Lung (tissue), 11 donors: ENCODE measurements at regions not wholly inside any gene's neighbourhood (a gene's known extent, or its start where the extent isn't known, plus 50 kb on each side); places are given as distances from the start of the nearest gene placed in this dataset.

Experiments
- ATAC-seq: fragments of 200-7000 bp; cut with Tn5 transposase; one replicate; pipeline ENCODE4 v1.9.1; 2020; ENCODE audit warnings: moderate number of reproducible peaks; ENCODE audit not compliant: insufficient read depth, low FRiP score
- DNase-seq, 3 donors: peaks; one replicate each; pipeline ENCODE4 v3.0.0-alpha.2; 2013 to 2017
- H3K27ac ChIP-seq, 2 donors: one replicate each; pipeline ENCODE4 v1.5.1; 2013; ENCODE audit warnings: mild to moderate bottlenecking in 2 of 2, moderate library complexity in 2 of 2, control low read depth in 1 of 2, inconsistent platforms in 1 of 2, low read depth in 1 of 2, low read length in 1 of 2
- H3K27me3 ChIP-seq, 3 donors: one replicate each; pipeline ENCODE4 v1.5.1; 2013; ENCODE audit warnings: low read length in 2 of 3; ENCODE audit not compliant: control insufficient read depth in 3 of 3, insufficient read depth in 3 of 3
- H3K36me3 ChIP-seq, 4 donors: one replicate each; pipeline ENCODE4 v1.5.1; 2013; ENCODE audit warnings: low read length in 4 of 4, mild to moderate bottlenecking in 1 of 4, moderate library complexity in 1 of 4; ENCODE audit not compliant: control insufficient read depth in 4 of 4, insufficient read depth in 4 of 4
- H3K4me1 ChIP-seq, 5 donors: one replicate each; pipeline ENCODE4 v1.5.1; 2013; ENCODE audit warnings: low read length in 5 of 5, mild to moderate bottlenecking in 2 of 5, moderate library complexity in 1 of 5; ENCODE audit not compliant: control insufficient read depth in 5 of 5, insufficient read depth in 5 of 5
- H3K4me3 ChIP-seq: one replicate; pipeline ENCODE4 v1.5.1; 2013; ENCODE audit warnings: mild to moderate bottlenecking, control low read depth, moderate library complexity
- H3K9ac ChIP-seq, 2 donors: one replicate each; pipeline ENCODE4 v1.5.1; 2013; ENCODE audit warnings: low read length in 2 of 2, control low read depth in 1 of 2; ENCODE audit not compliant: insufficient read depth in 1 of 2
- H3K9me3 ChIP-seq, 4 donors: one replicate each; pipeline ENCODE4 v1.5.1; 2013; ENCODE audit warnings: low read length in 3 of 4, mild to moderate bottlenecking in 1 of 4, moderate library complexity in 1 of 4; ENCODE audit not compliant: control insufficient read depth in 4 of 4, insufficient read depth in 3 of 4
- WGBS, 2 donors: extraction: QIAGEN DNeasy Blood & Tissue Kit; methylation state at CpG; one replicate each; pipeline ENCODE4 v1.1.7; 2013; 5-methylcytosine and 5-hydroxymethylcytosine counted together
- TF ChIP-seq, protein P1 (sequence below): IDR thresholded peaks from 2 replicates; pipeline ENCODE4 v1.5.1; 2012; ENCODE audit warnings: mild to moderate bottlenecking; ENCODE audit errors: control extremely low read depth, extremely low read depth
- donor health status: control.
- donor health status: control.
- donor health status: Bipolar disorder and iron deficiency.
- donor health status: healthy.
- donor health status: DM: yes; HTN: yes; CAD: no.

DNA sequence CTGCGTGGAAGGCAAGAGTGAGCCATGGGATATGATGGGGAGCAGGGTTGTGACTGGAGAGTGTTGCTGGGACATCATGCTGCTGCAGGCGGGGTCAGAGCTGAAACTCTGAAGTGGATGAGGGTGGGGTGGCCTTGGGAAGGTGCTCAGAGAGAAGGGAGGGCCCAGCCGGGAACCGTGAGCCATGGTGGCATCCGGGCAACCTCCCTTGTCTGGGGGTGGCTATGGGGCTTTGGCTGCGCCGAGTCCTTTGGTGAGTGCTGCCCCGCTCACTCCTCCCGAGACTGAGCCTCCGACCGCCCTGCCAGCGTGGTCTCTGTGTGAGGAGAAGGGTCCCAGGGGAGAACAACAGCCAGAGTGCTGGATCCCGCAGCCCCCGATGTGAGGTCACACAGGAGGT is 632.0 kb downstream of the BRD1 start:
- ATAC-seq (no peak), DNase-seq (no peak)
- Histone ChIP-seq H3K9me3 (no peaks in the 10 kb centered on the region), H3K9ac (no peak overlapping the region), H3K27ac (no peak overlapping the region), H3K4me1 (no peaks in the 10 kb centered on the region), H3K36me3 (no peaks in the 10 kb centered on the region), H3K4me3 (no peak overlapping the region), H3K27me3 (peaks cover 0 to 17% (median 12%) of the 10 kb centered on the region in 3 donors)
- TF ChIP-seq, protein P1, sequence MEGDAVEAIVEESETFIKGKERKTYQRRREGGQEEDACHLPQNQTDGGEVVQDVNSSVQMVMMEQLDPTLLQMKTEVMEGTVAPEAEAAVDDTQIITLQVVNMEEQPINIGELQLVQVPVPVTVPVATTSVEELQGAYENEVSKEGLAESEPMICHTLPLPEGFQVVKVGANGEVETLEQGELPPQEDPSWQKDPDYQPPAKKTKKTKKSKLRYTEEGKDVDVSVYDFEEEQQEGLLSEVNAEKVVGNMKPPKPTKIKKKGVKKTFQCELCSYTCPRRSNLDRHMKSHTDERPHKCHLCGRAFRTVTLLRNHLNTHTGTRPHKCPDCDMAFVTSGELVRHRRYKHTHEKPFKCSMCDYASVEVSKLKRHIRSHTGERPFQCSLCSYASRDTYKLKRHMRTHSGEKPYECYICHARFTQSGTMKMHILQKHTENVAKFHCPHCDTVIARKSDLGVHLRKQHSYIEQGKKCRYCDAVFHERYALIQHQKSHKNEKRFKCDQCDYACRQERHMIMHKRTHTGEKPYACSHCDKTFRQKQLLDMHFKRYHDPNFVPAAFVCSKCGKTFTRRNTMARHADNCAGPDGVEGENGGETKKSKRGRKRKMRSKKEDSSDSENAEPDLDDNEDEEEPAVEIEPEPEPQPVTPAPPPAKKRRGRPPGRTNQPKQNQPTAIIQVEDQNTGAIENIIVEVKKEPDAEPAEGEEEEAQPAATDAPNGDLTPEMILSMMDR: no peak
- WGBS, 2 donors: 87 to 91% methylated on average over 14 of the region's 14 CpGs

DNA sequence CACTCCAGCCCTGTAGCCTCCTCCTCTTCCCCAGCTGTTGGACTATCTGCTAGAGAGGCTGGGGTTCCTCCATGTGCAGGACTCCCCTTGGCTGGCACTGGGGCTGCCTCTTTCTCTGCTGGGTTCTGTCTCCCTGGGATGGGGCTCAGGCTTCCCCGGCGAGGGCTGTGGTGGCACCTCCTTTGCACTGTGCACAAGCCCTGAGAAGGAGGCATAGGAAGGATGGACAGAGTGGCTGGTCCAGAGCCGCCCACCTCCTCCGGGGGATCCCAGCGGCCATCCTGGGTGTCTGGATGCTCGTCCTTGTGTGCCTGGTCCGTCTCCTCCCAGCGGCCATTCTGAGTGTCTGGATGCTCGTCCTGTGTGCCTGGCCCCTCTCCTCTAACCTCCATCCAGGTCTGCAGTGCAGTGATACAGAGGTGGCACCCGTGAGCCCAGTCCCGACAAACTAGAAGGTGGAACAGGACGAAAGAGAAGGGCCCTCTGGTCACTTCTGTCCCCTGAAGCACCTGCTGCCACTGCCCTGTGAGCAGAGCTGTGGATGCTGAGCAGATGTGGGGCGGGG is 633.7 kb downstream of the BRD1 start:
- H3K27me3 ChIP-seq: peaks cover 0 to 9% (median 7%) of the 10 kb centered on the region in 3 donors
- ATAC-seq: no peak
- H3K4me1 ChIP-seq: no peaks in the 10 kb centered on the region
- H3K9me3 ChIP-seq: no peaks in the 10 kb centered on the region
- H3K4me3 ChIP-seq: no peak overlapping the region
- H3K36me3 ChIP-seq: no peaks in the 10 kb centered on the region
- TF ChIP-seq, protein P1: no peak
- DNase-seq: no peak
- no peak overlapping the region for H3K27ac ChIP-seq
- H3K9ac ChIP-seq: no peak overlapping the region
- 85 to 91% methylated on average over 13 of the region's 13 CpGs for WGBS, 2 donors

DNA sequence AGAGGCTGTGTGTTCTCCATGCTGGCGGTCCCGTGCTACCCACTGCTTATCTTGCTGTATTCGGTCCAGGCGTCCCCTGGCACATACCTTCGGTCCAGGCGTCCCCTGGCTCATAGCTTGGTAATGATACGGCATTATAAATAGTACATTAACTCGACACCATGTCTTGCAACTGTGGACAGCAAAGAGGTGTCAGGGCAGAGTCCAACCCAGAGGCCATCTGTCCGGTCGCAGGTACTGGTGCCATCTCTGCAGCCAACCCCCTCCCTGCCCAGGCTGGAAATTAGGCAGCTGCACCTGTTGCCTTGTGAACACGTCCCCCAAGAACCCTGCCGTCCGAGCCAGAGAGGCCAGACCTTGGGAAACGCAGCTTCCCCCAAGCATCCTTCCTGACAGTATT is 634.3 kb downstream of the BRD1 start:
- 90 to 91% methylated on average over 14 of the region's 14 CpGs for WGBS, 2 donors
- TF ChIP-seq, protein P1: no peak
- no peak overlapping the region for H3K9ac ChIP-seq
- H3K4me3 ChIP-seq: no peak overlapping the region
- H3K36me3 ChIP-seq: no peaks in the 10 kb centered on the region
- ATAC-seq (no peak), DNase-seq (no peak)
- H3K27me3 ChIP-seq: peaks cover 0 to 6% (median 4%) of the 10 kb centered on the region in 3 donors
- no peak overlapping the region for H3K27ac ChIP-seq
- H3K4me1 ChIP-seq: no peaks in the 10 kb centered on the region
- no peaks in the 10 kb centered on the region for H3K9me3 ChIP-seq

DNA sequence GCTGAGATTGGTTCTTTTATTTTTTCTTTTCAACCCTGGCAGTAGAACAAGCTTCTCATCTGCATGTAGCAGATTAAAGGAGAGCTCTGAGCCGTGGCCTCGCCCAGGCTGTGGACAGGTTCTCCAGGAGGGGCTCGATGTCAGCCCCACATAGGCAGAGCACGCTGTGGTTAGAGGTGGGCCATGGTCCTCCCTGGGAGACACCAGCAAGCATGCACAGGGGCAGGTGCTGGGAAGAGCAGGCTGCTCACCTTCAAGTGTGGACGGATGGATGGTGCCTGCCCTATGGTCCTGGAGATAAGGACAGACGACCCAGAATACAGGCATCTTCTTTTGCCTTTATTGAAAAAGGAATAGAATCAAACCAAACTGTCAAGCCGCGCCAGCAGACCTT is 634.8 kb downstream of the BRD1 start:
- Histone ChIP-seq H3K27ac (no peak overlapping the region), H3K9me3 (no peaks in the 10 kb centered on the region), H3K27me3 (peaks cover 0 to 2% (median 1%) of the 10 kb centered on the region in 3 donors), H3K4me3 (no peak overlapping the region), H3K36me3 (no peaks in the 10 kb centered on the region), H3K9ac (no peak overlapping the region), H3K4me1 (no peaks in the 10 kb centered on the region)
- TF ChIP-seq, protein P1: no peak
- DNase-seq: no peak
- 78 to 85% methylated on average over 8 of the region's 8 CpGs for WGBS, 2 donors
- ATAC-seq: no peak
